Osteocyte (in vitro differentiated cells): ENCODE measurements at regions not wholly inside any gene's neighbourhood (a gene's known extent, or its start where the extent isn't known, plus 50 kb on each side); places are given as distances from the start of the nearest gene placed in this dataset.

Experiments
- DNase-seq: peaks from one replicate; pipeline ENCODE4 v3.0.0; 2021; ENCODE audit warnings: mixed read lengths; ENCODE audit not compliant: unreplicated experiment; ENCODE audit errors: extremely low spot score
- H3K27ac Mint-ChIP-seq: one replicate; pipeline ENCODE4 v1.8.0; 2021; ENCODE audit warnings: mild to moderate bottlenecking, mixed read lengths; ENCODE audit not compliant: unreplicated experiment
- H3K27me3 Mint-ChIP-seq: one replicate; pipeline ENCODE4 v1.8.0; 2021; ENCODE audit warnings: mixed read lengths; ENCODE audit not compliant: unreplicated experiment
- H3K36me3 Mint-ChIP-seq: one replicate; pipeline ENCODE4 v1.8.0; 2021; ENCODE audit warnings: mixed read lengths; ENCODE audit not compliant: unreplicated experiment
- H3K4me1 Mint-ChIP-seq: one replicate; pipeline ENCODE4 v1.8.0; 2021; ENCODE audit warnings: mixed read lengths; ENCODE audit not compliant: unreplicated experiment
- H3K4me3 Mint-ChIP-seq: one replicate; pipeline ENCODE4 v1.8.0; 2021; ENCODE audit warnings: mild to moderate bottlenecking, moderate library complexity, mixed read lengths; ENCODE audit not compliant: unreplicated experiment
- H3K9me3 Mint-ChIP-seq: one replicate; pipeline ENCODE4 v1.8.0; 2021; ENCODE audit warnings: mixed read lengths; ENCODE audit not compliant: unreplicated experiment
- CTCF ChIP-seq: fragments of 200-600 bp; sonication (generic); IDR thresholded peaks from 2 replicates; pipeline ENCODE4 v1.5.0; 2021; ENCODE audit warnings: antibody characterized with exemption, mild to moderate bottlenecking, moderate library complexity

- TF ChIP-seq CTCF, result no peak
- H3K9me3 Mint-ChIP-seq, result no peaks in the 10 kb centered on the region
- no peaks in the 10 kb centered on the region for H3K27me3 Mint-ChIP-seq
- H3K4me3 Mint-ChIP-seq, result no peak overlapping the region
- H3K36me3 Mint-ChIP-seq, result peaks cover 18% of the 10 kb centered on the region
- H3K27ac Mint-ChIP-seq, result no peak overlapping the region
- peaks cover 41% of the 10 kb centered on the region for H3K4me1 Mint-ChIP-seq
- DNase-seq, result no peak
Measured at GRCh38 chr1:232463225-232463624, 166.7 kb downstream of the SIPA1L2 start.

GRCh38 chr1:232462213-232462612, 167.7 kb downstream of the SIPA1L2 start:
- no peaks in the 10 kb centered on the region for H3K27me3 Mint-ChIP-seq
- H3K36me3 Mint-ChIP-seq, result peaks cover 15% of the 10 kb centered on the region
- no peaks in the 10 kb centered on the region for H3K9me3 Mint-ChIP-seq
- peaks cover 47% of the 10 kb centered on the region for H3K4me1 Mint-ChIP-seq
- no peak overlapping the region for H3K4me3 Mint-ChIP-seq
- no peak for TF ChIP-seq CTCF
- no peak for DNase-seq
- H3K27ac Mint-ChIP-seq, result peak overlapping the region; percentile 2

DNA sequence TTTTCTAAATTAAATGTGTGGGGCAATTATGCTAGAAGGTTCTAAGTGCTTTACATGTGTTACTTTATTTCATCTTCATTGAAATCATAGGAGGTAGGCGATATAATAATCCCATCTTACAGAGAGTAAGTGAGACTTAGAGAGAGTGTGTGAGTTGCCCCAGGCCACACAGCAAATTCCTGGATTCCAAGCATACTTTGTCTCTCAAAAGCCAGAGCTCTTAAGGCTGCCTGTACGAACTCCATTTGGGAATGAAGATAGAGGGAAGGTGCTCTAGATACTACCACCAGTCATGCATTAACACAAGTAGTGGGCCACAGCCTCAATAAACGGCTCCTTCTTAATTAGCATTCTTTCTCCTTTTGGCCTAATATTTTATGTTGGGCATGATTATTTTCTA, 170.1 kb downstream of the SIPA1L2 start:
- no peak for TF ChIP-seq CTCF
- Mint-ChIP-seq H3K4me1 (peaks cover 54% of the 10 kb centered on the region), H3K4me3 (no peak overlapping the region), H3K27ac (no peak overlapping the region), H3K27me3 (no peaks in the 10 kb centered on the region), H3K9me3 (no peaks in the 10 kb centered on the region), H3K36me3 (peaks cover 3% of the 10 kb centered on the region)
- DNase-seq, result no peak

DNA sequence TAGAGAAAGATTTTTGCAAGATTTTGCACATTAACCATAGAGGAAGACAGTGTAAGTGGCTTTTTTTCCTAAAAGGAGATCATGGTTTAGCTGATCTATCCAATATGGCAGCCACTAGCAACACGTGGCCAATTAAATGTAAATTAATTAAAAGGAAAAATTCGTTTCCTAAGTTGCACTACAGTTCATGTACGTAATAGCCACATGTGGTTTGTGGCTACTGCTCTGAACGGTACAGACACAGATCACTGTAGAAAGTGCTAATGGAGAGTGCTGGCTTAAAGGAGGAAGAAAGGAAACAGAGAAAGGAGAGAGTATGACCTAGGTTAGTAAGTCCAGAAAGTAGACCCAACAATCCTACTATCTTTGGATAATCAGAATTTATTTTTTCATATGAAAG, 170.8 kb downstream of the SIPA1L2 start:
- H3K4me1 Mint-ChIP-seq, result peaks cover 46% of the 10 kb centered on the region
- H3K27ac Mint-ChIP-seq, result no peak overlapping the region
- DNase-seq, result no peak
- no peak for TF ChIP-seq CTCF
- H3K4me3 Mint-ChIP-seq, result no peak overlapping the region
- no peaks in the 10 kb centered on the region for H3K36me3 Mint-ChIP-seq
- no peaks in the 10 kb centered on the region for H3K9me3 Mint-ChIP-seq
- no peaks in the 10 kb centered on the region for H3K27me3 Mint-ChIP-seq

GRCh38 chr1:232457595-232457994, 172.3 kb downstream of the SIPA1L2 start:
- no peak overlapping the region for H3K4me3 Mint-ChIP-seq
- no peak overlapping the region for H3K27ac Mint-ChIP-seq
- no peaks in the 10 kb centered on the region for H3K27me3 Mint-ChIP-seq
- no peak for TF ChIP-seq CTCF
- H3K36me3 Mint-ChIP-seq, result no peaks in the 10 kb centered on the region
- no peak for DNase-seq
- H3K9me3 Mint-ChIP-seq, result no peaks in the 10 kb centered on the region
- H3K4me1 Mint-ChIP-seq, result peaks cover 32% of the 10 kb centered on the region
